ENCODE measurements at regions not wholly inside any gene's neighbourhood (a gene's known extent, or its start where the extent isn't known, plus 50 kb on each side); places are given as distances from the start of the nearest gene placed in this dataset.
A peak's percentile ranks its signal among the peaks of the same experiment; 100 is the strongest.

DNA sequence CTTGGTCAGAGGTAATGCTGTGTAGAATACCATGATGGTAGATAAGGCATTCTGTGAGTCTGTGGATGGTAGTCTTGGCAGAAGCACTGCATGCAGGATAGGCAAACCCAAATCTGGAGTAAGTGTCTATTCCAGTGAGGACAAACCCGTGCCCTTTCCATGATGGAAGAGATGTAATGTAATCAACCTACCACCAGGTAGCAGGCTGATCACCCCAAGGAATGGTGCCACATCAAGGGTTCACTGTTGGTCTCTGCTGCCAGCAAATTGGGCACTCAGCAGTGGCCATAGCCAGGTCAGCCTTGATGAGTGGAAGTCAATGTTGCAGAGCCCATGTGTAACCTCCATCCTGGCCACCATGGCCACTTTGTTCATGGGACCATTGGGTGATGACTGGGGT, 155.0 kb downstream of the RAP2A start:
- no peak for DNase-seq (ENCODE audit: low read depth in 1 of 2, low spot score in 2 of 2)
- H4K8ac ChIP-seq (ENCODE audit: extremely low read depth, insufficient read depth, low read length), result no peak overlapping the region
- H3K27ac ChIP-seq (ENCODE audit: low read depth, low read length), result no peak overlapping the region
- no peaks in the 10 kb centered on the region for H3K79me1 ChIP-seq (ENCODE audit: low read depth, low read length)
- FAIRE-seq, result peak; percentile 7
- H3K27me3 ChIP-seq (replicated peaks in 1 of 4; ENCODE audit: control insufficient read depth in 3 of 4, extremely low read depth in 1 of 4, insufficient read depth in 3 of 4, low read length in 3 of 4), result no peaks in the 10 kb centered on the region
- no peaks in the 10 kb centered on the region for H3K79me2 ChIP-seq (ENCODE audit: control insufficient read depth in 1 of 2, insufficient read depth in 2 of 2, low read length in 2 of 2)
- H2BK20ac ChIP-seq (ENCODE audit: low read length), result no peak overlapping the region
- H4K91ac ChIP-seq (replicated peaks; ENCODE audit: insufficient read length, low read length), result no peak overlapping the region
- no peak overlapping the region for H2BK120ac ChIP-seq (replicated peaks; ENCODE audit: low read depth, low read length)
- POLR2A ChIA-PET (ENCODE audit: partially characterized antibody), result interaction anchor here (0.7 kb wide), 1 partner anchor 84 kb away, joined by 3 read pairs; no protein-coding TSS in a partner anchor
- H3K4me2 ChIP-seq (ENCODE audit: insufficient read depth in 1 of 2, low read depth in 2 of 2, low read length in 2 of 2), result no peak overlapping the region
- CTCF ChIA-PET (ENCODE audit: partially characterized antibody), result interaction anchor here (0.7 to 1.5 kb wide), 3 partner anchors 42 to 165 kb away, joined by 3 to 4 read pairs (median 3); no protein-coding TSS in a partner anchor
- no peak overlapping the region for H3K23ac ChIP-seq (ENCODE audit: insufficient read length)
- H2BK5ac ChIP-seq (ENCODE audit: low read depth, low read length), result no peak overlapping the region
- no peak overlapping the region for H3K56ac ChIP-seq (replicated peaks; ENCODE audit: insufficient read length, low read depth, low read length)
- no peak overlapping the region for H3K18ac ChIP-seq (ENCODE audit: extremely low read depth, low read length)
- no peaks in the 10 kb centered on the region for H3K4me1 ChIP-seq (replicated peaks in 1 of 4; ENCODE audit: control insufficient read depth in 3 of 4, insufficient read depth in 4 of 4, low read length in 3 of 4)
- H4K20me1 ChIP-seq (replicated peaks in 1 of 2; ENCODE audit: control insufficient read depth in 1 of 2, insufficient read depth in 2 of 2, low read length in 2 of 2), result no peaks in the 10 kb centered on the region
- TF ChIP-seq, protein P1, sequence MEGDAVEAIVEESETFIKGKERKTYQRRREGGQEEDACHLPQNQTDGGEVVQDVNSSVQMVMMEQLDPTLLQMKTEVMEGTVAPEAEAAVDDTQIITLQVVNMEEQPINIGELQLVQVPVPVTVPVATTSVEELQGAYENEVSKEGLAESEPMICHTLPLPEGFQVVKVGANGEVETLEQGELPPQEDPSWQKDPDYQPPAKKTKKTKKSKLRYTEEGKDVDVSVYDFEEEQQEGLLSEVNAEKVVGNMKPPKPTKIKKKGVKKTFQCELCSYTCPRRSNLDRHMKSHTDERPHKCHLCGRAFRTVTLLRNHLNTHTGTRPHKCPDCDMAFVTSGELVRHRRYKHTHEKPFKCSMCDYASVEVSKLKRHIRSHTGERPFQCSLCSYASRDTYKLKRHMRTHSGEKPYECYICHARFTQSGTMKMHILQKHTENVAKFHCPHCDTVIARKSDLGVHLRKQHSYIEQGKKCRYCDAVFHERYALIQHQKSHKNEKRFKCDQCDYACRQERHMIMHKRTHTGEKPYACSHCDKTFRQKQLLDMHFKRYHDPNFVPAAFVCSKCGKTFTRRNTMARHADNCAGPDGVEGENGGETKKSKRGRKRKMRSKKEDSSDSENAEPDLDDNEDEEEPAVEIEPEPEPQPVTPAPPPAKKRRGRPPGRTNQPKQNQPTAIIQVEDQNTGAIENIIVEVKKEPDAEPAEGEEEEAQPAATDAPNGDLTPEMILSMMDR (IDR thresholded peaks at IDR 0.05; ENCODE audit: control extremely low read depth in 1 of 3, insufficient read depth in 1 of 3, low read depth in 1 of 3, low read length in 3 of 3), result peak in 2 of 3 experiments; percentile 48 to 49; a peak in 3 of 4 replicates
- TF ChIP-seq PHF8 (conservative IDR thresholded peaks at IDR 0.05; ENCODE audit: low read depth, low read length) (no peak), RAD21 (IDR thresholded peaks at IDR 0.05 in 1 of 2, conservative IDR thresholded peaks at IDR 0.05 in 1 of 2; ENCODE audit: low read depth in 2 of 2, low read length in 2 of 2) (peak; percentile 62 to 67)
- no peak overlapping the region for H2AK5ac ChIP-seq (ENCODE audit: low read depth, low read length)
- no peak overlapping the region for H3K14ac ChIP-seq (ENCODE audit: insufficient read length)
- H2AFZ ChIP-seq (ENCODE audit: low read length), result no peak overlapping the region
- H2BK15ac ChIP-seq (ENCODE audit: low read length), result no peak overlapping the region
- WGBS, 2 experiments (ENCODE audit: extremely low coverage in 1 of 2, insufficient coverage in 1 of 2, insufficient read length in 1 of 2, insufficient replicate concordance in 2 of 2, low coverage in 1 of 2, low lambda C conversion rate in 2 of 2, missing lambda C conversion rate in 1 of 2), result 83% methylated on average over 1 of the region's 1 CpG; no CpG with 5 or more reads in 1 of the 2 experiments
- H4K5ac ChIP-seq (ENCODE audit: insufficient read length, low read depth, low read length), result no peak overlapping the region
- H3K23me2 ChIP-seq (ENCODE audit: low read depth, low read length), result no peaks in the 10 kb centered on the region
- H2BK12ac ChIP-seq (ENCODE audit: low read depth, low read length), result no peak overlapping the region
- no peak overlapping the region for H3K9ac ChIP-seq (replicated peaks in 1 of 4; ENCODE audit: extremely low read depth in 1 of 4, low read depth in 3 of 4, low read length in 3 of 4)
- H3K9me3 ChIP-seq (ENCODE audit: insufficient read depth in 2 of 2, low read depth in 1 of 2, low read length in 1 of 2), result no peaks in the 10 kb centered on the region
- H3K36me3 ChIP-seq (ENCODE audit: control insufficient read depth in 2 of 4, insufficient read depth in 4 of 4, low read length in 3 of 4), result no peaks in the 10 kb centered on the region
- no peak overlapping the region for H3K4me3 ChIP-seq (ENCODE audit: extremely low read depth in 1 of 4, insufficient read depth in 2 of 4, low read depth in 3 of 4, low read length in 4 of 4)
- H3K4ac ChIP-seq (replicated peaks; ENCODE audit: insufficient read length, low read depth, low read length), result no peak overlapping the region
